Peyer's patch (tissue), 4 donors: ENCODE measurements at regions not wholly inside any gene's neighbourhood (a gene's known extent, or its start where the extent isn't known, plus 50 kb on each side); places are given as distances from the start of the nearest gene placed in this dataset.

Experiments
- DNase-seq, 3 donors: peaks; one replicate each; pipeline ENCODE4 v3.0.0-alpha.2; 2017 to 2019
- H3K27ac ChIP-seq, 4 donors: fragments of 200-600 bp; sonication (generic); one replicate each; pipeline ENCODE4 v1.5.1; 2016 to 2019
- H3K27me3 ChIP-seq, 2 donors: fragments of 200-600 bp; sonication (generic); one replicate each; pipeline ENCODE4 v1.5.1; 2019
- H3K36me3 ChIP-seq, 3 donors: fragments of 200-600 bp; sonication (generic); one replicate each; pipeline ENCODE4 v1.5.1; 2016 to 2019
- H3K4me1 ChIP-seq, 4 donors: fragments of 200-600 bp; sonication (generic); one replicate each; pipeline ENCODE4 v1.5.1; 2016 to 2019
- H3K4me3 ChIP-seq, 4 donors: fragments of 200-600 bp; sonication (generic); 1 replicate in 3 of 4; 2 replicates in 1 of 4; pipeline ENCODE4 v1.5.1; 2016 to 2019; ENCODE audit warnings: mild to moderate bottlenecking in 1 of 4
- H3K9me3 ChIP-seq, 4 donors: fragments of 200-600 bp; sonication (generic); one replicate each; pipeline ENCODE4 v1.5.1; 2016 to 2019; ENCODE audit warnings: mild to moderate bottlenecking in 1 of 4
- POLR2A ChIP-seq, 2 donors: fragments of 450-650 bp; IDR thresholded peaks; one replicate each; pipeline ENCODE4 v1.5.1; 2017; ENCODE audit warnings: antibody characterized with exemption in 2 of 2, mild to moderate bottlenecking in 2 of 2, moderate library complexity in 2 of 2
- TF ChIP-seq, protein P1 (sequence below), 6 experiments: fragments of 450-650 bp in 4 of 6; fragments of 200-600 bp in 2 of 6; sonication (generic) in 1 of 6; IDR thresholded peaks; one replicate each; pipeline ENCODE4 v1.5.1; 2017 to 2019; ENCODE audit warnings: antibody characterized with exemption in 6 of 6, mild to moderate bottlenecking in 3 of 6, moderate library complexity in 1 of 6

DNA sequence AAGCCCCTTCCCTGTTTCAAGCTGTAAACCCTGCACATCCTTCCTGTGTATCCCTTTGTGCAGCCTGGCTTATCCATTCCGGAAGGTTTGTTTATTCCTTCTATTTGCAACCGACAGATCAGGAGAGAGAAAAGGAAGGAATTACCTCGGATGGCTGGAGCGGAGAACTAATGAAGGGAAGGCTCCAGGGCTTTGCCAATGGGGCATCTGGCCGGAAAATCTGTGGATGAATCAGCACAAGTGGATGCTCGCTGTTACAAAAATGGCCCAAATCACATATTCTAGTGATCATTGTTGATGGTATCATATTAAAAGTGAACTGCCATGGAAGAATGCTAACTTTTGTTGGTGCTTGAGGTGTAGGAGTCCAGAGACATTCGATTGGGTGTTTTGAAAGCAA, 97.1 kb downstream of the AQP4 start:
- H3K27ac ChIP-seq = no peak overlapping the region
- H3K4me1 ChIP-seq = no peaks in the 10 kb centered on the region
- TF ChIP-seq, protein P1, sequence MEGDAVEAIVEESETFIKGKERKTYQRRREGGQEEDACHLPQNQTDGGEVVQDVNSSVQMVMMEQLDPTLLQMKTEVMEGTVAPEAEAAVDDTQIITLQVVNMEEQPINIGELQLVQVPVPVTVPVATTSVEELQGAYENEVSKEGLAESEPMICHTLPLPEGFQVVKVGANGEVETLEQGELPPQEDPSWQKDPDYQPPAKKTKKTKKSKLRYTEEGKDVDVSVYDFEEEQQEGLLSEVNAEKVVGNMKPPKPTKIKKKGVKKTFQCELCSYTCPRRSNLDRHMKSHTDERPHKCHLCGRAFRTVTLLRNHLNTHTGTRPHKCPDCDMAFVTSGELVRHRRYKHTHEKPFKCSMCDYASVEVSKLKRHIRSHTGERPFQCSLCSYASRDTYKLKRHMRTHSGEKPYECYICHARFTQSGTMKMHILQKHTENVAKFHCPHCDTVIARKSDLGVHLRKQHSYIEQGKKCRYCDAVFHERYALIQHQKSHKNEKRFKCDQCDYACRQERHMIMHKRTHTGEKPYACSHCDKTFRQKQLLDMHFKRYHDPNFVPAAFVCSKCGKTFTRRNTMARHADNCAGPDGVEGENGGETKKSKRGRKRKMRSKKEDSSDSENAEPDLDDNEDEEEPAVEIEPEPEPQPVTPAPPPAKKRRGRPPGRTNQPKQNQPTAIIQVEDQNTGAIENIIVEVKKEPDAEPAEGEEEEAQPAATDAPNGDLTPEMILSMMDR (IDR thresholded peaks at IDR 0.05) = no peak
- no peak for TF ChIP-seq POLR2A (IDR thresholded peaks at IDR 0.05)
- no peak overlapping the region for H3K4me3 ChIP-seq
- H3K27me3 ChIP-seq = no peaks in the 10 kb centered on the region
- DNase-seq = no peak
- no peaks in the 10 kb centered on the region for H3K9me3 ChIP-seq
- no peaks in the 10 kb centered on the region for H3K36me3 ChIP-seq

DNA sequence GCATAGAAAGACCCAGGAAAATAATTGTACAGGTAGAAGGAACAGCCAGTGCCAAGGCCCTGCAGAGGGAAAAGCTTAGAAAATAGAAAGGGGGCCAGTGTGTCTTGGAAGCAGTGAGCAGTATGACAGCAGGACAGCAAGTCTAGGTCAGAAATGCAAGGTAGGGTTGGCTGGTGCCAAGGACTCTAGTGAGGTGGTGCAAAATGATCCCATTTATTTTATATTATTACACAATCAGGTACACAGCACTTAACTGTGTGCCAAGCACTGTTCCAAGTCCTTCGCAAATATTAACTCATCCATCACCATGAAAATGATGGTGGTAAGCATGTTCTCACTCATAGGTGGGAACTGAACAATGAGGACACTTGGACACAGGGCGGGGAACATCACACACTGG, 100.0 kb downstream of the AQP4 start:
- Histone ChIP-seq H3K27me3 (no peaks in the 10 kb centered on the region), H3K9me3 (no peaks in the 10 kb centered on the region), H3K4me1 (no peaks in the 10 kb centered on the region), H3K36me3 (no peaks in the 10 kb centered on the region), H3K27ac (no peak overlapping the region), H3K4me3 (no peak overlapping the region)
- no peak for DNase-seq
- no peak for TF ChIP-seq POLR2A (IDR thresholded peaks at IDR 0.05)
- TF ChIP-seq, protein P1 (IDR thresholded peaks at IDR 0.05) = no peak

DNA sequence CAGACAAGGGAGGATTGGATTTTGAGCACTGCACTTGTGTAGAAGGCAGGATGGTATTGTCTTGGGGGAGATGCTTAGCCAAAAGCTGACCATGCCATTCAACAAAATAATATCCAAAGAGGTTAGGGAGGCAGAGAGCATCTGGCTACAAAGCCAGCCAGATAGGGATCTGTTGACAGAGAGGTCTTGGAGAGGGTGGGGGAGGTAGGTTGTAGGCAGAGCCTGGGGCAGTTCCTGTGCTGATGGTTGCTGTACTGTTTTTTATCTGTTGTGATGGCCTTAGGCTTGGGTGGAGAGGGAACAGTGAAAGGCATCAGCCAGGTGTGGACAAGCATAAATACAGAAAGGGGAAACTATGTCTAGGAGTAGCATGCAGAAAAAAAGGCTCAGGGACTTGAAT, 100.9 kb downstream of the AQP4 start:
- Histone ChIP-seq H3K36me3 (no peaks in the 10 kb centered on the region), H3K27ac (no peak overlapping the region), H3K4me3 (no peak overlapping the region), H3K27me3 (no peaks in the 10 kb centered on the region), H3K4me1 (no peaks in the 10 kb centered on the region), H3K9me3 (no peaks in the 10 kb centered on the region)
- TF ChIP-seq, protein P1 (IDR thresholded peaks at IDR 0.05) = no peak
- TF ChIP-seq POLR2A (IDR thresholded peaks at IDR 0.05) = no peak
- no peak for DNase-seq

DNA sequence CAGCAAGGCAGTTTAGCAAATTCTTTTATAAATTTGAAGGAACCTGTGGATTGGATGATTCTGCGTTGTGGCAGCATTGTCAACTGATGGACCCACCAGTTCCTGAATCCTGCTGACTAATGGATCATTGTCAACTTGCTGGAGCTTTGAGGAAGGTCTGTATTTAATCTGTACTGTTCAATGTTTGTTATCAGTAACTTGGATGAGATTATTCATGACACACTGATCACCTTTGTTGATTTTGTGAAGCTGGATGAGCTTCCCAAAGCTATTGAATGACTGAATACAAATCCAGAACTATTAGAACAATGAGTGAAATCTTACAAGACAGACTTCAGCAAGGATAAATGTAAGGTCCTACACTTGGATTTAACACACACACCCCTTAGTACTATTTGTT, 101.3 kb downstream of the AQP4 start:
- no peaks in the 10 kb centered on the region for H3K4me1 ChIP-seq

DNA sequence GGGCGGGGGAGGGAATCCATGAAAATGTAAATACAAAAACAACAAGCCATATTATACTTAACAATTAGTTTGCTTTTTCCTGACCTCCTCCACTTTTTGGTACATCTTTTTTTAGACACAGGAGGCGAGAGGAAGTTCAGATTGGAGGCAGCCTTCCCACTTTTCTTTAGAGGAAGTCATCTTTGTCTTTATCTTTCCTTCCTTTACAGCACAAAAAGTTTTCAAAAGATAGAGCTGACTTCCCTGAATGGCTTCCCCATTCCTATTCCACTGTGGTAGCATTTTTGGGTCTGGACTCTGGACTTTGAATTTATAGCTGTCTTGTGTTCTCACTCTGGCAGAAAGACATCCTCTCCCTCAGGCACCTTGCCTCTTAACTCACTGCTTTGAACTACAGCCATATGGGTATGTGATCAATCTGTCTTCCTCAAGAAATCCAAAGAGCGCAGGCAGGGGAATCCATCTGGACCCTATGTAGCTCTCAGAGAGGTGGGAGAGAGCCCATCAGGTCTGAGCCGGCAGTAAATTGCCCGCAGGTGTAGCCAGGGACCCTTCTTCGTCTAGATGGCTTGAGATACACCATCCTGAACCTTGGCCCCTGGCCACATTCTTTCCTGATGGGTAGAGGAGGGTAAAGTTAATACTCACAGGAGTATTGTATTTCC, 101.9 kb downstream of the AQP4 start:
- Histone ChIP-seq H3K36me3 (no peaks in the 10 kb centered on the region), H3K9me3 (no peaks in the 10 kb centered on the region), H3K27ac (no peak overlapping the region), H3K4me1 (no peaks in the 10 kb centered on the region), H3K27me3 (no peaks in the 10 kb centered on the region), H3K4me3 (no peak overlapping the region)
- TF ChIP-seq, protein P1 (IDR thresholded peaks at IDR 0.05) = no peak
- TF ChIP-seq POLR2A (IDR thresholded peaks at IDR 0.05) = no peak
- DNase-seq = no peak

More for the DNA sequence above, 101.3 kb downstream of the AQP4 start:
- Histone ChIP-seq H3K4me3 (no peak overlapping the region), H3K9me3 (no peaks in the 10 kb centered on the region), H3K27me3 (no peaks in the 10 kb centered on the region), H3K36me3 (no peaks in the 10 kb centered on the region), H3K27ac (no peak overlapping the region)
- DNase-seq = no peak
- TF ChIP-seq, protein P1 (IDR thresholded peaks at IDR 0.05) = no peak
- TF ChIP-seq POLR2A (IDR thresholded peaks at IDR 0.05) = no peak
